GM19351 (cell line): ENCODE measurements at regions not wholly inside any gene's neighbourhood (a gene's known extent, or its start where the extent isn't known, plus 50 kb on each side); places are given as distances from the start of the nearest gene placed in this dataset.

Source experiments
- ATAC-seq: cut with Tn5 transposase; IDR thresholded peaks from one replicate; pipeline ENCODE4 v1.9.1; 2021; ENCODE audit warnings: mild to moderate bottlenecking, moderate library complexity; ENCODE audit not compliant: unreplicated experiment

DNA sequence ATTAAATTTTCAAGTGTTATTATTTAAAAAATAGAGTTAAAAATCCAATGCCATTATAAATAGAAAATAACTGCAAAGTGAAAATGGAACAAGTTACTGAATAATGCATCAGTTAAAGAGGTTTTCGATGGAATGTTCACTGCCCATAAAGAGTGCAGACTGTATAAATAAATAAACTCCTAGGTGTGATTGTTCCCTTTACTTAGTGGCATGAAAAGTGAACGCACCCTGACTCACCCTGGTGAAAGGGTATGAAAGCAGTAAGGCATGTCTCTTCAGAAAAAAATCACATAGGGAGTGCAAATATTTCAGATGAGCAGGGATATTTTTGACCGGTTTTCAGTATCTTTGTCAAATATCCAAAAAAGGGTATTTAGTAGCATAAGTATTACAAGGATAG, 387.8 kb downstream of the DCAF12L2 start:
- ATAC-seq = no peak

DNA sequence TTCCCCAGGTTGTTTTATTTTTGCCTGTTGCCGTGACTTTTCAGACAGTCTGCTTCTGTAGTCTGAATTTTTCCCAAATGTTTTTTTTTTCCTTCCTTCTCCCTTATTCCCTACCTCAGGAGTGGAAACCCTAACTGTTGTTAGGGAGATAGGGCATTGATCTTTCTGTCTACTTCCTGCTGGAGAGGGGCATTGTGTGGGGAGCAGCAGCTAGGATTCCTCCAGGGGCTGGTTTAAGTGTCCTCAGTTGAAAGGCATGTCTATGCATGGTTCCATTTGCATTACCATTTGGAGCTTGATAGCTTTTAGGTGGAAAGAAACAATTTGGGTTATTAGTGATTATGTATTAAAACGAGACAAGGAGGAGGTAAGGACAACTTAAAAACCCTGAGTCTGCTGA, 383.9 kb downstream of the DCAF12L2 start:
- no peak for ATAC-seq

GRCh38 chrX:125786316-125786715, 379.8 kb downstream of the DCAF12L2 start:
- no peak for ATAC-seq

GRCh38 chrX:125791787-125792186, 374.3 kb downstream of the DCAF12L2 start:
- ATAC-seq = no peak

DNA sequence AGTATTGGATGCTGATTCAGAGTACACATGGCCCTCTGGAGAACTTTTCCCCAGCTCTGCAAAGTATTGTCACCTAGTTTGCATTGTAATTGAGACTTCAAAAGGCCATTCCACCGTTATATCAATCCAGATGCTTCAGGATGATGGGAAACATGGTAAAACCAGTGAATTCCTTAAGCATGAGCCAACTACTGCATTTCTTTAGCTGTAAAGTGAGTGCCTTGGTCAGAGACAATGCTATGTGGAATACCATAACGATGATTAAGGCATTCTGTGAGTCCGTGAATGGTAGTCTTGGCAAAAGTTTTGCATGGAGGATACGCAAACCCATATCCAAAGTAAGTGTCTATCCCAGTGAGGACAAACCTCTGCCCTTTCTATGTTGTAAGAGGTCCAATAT, 355.2 kb downstream of the DCAF12L2 start:
- ATAC-seq = no peak

DNA sequence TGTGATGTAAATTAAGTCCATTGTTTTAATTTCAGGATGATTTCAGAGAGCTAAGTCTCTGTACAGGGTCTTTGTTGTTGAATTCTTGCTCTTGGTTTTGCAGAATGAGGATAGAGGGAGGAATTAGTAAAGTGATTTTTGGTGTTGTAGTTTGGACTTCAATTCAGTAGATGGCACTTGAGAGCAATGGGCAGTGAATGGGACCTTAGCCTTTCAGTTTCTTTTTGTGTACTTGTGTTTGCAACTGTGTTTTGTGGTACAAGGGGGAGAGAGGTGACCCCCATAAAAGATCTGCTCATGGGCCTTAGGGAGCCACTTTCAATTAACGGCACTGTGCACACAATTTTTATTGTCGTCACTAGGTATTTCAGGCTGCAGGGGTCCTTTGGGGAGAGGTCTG, 340.0 kb downstream of the DCAF12L2 start:
- ATAC-seq = no peak

DNA sequence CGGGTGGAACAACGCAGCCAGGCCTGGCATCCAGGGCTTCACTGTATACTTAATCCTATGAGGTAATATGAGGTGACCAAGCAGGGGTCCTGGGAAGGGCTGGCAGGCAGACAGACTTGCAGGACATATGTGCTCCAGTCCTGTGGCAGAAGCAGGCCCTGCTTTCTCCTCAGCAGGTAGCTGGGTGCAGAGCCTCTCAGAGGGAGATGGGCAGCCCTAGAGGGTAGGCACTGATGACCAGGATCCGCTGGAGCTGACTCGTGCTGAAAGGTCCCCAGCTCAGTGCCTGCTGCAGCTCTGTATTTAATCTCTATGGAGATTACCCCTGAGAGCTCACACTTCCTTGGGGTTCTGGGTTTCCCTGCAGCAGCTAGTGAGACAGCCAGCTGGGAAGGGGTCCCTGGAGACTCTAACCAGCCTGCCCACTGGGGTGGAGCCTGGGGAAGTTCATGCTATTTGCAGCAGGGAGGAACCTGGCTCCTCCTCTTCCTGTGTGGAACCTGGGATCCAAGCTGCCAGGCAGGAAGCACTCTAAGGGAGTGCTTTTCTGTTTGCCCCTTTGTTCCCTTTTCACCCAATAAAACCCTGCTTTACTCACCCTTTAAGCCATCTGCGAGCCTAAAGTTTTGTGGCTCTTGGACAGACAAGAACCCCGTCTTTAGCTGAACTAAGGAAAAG, 339.2 kb downstream of the DCAF12L2 start:
- ATAC-seq = no peak

GRCh38 chrX:125846271-125846670, 319.8 kb downstream of the DCAF12L2 start:
- no peak for ATAC-seq

- no peak for ATAC-seq
These were observed 315.4 kb downstream of the DCAF12L2 start for GRCh38 chrX:125850693-125851092.

GRCh38 chrX:125883169-125883568, 282.9 kb downstream of the DCAF12L2 start:
- ATAC-seq = no peak

GRCh38 chrX:125894947-125895346, 271.1 kb downstream of the DCAF12L2 start:
- no peak for ATAC-seq

DNA sequence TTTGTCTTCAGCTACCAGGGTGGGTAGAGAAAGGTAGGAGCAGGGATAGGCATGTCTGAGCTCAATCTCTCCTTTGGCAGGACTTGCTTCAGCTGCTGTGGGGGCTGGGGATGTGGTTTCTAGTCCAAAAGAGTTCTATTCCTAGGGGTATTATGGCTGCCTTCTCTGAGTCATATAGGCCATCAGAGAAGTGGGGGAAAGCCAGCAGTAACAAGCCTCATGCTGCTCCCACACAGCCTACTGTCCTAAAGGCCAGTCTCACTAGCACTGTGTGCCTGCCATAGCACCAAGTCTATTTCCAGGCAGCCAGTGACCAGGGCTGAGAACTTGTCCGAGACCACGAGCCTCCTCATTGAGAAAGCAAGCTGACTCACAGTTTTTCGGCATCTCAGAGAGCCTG, 270.6 kb downstream of the DCAF12L2 start:
- no peak for ATAC-seq

DNA sequence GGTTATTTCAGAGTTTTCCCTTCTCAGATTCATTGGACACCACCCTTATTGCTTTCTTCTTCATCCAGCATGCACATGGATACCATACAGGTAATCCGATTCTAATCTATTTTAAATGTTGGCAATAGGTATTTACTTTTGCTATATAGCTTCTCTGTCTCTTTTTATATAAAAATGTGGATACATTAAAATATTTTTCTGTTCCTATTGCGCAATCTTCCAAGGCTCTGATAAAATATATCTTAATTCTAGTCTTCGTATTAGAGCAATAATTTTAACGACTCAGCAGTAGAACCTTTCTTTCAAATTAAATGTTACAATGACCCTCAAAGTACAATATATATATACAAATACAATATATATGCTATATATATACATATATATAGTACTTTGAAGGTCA, 239.8 kb downstream of the DCAF12L2 start:
- no peak for ATAC-seq

DNA sequence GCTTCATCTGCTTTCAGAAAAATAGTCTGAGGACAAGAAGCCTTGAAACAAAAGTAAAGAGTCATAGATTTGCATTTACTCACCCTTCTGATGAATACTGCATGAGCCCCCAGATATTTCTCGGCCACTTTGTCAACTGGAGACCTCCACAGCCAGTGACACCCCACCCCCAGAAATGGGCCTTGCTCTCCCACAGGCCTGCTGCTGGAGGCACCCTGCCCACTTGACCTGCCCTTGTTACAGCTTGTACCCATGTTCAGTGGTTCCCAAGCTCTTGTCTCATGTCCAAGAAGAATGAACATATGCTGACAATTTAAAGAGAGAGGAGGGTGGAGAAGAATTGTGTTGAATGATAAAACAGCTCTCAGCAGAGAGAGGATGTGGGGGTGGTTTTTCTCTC, 225.1 kb downstream of the DCAF12L2 start:
- ATAC-seq = no peak

GRCh38 chrX:125947501-125947900, 218.6 kb downstream of the DCAF12L2 start:
- ATAC-seq = no peak

DNA sequence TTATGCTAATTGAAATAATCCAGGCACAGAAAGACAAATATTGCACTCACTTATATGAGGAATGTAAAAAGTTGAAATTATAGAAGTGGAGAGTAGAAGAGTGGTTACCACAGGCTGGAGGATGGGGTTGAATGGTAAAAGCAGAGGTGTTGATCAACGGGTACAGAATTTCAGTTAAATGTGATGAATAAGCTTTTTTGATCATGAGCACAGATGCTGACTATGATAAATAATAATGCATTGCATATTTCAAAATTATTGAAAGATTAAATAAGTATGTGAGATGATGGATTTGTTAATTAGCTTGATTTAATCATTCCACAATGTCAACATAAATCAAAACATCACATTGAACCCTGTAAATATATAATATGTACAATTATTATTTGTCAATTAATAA, 213.1 kb downstream of the DCAF12L2 start:
- ATAC-seq = no peak

DNA sequence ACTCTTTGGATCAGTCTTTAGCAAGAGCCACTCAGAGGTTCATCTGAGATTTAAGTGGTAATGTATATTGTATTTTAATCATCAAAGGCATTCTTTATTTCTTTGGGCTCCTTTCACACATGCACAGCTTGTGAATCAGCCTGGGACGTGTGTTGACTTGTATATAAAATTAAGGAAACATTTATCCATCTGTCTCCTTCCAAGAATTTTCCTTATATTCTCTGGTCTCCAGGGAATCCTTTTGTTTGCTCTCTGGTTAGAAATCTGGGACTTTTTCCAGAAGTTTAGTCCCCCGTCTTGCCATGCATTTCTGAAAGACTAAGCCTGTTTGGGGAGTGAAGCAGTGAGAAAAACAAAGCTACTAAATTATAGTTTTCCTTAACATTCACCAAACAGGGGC, 212.3 kb downstream of the DCAF12L2 start:
- no peak for ATAC-seq

- no peak for ATAC-seq
These were observed 211.9 kb downstream of the DCAF12L2 start for GRCh38 chrX:125954236-125954635.

- no peak for ATAC-seq
These were observed 188.2 kb downstream of the DCAF12L2 start for GRCh38 chrX:125977851-125978250.

DNA sequence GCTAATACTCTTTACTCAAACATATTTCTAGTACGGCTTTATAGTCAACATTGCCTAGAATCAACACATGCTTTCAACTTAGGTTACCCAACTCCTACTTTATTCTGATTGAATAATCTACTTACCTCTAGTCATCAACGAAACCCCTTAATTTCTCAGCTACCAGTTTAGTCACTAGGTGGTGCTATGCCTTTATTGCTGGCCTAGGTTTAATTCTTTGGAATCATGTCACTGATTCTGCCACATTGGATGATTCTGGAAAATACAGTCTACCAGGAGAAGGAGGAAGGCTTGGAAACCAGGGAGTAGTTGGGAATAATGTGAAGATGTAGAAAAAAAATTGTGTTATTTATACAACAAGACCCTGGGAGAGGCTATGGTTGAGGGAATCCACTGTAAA, 167.7 kb downstream of the DCAF12L2 start:
- peak; percentile 53 for ATAC-seq

- no peak for ATAC-seq
These were observed 138.9 kb downstream of the DCAF12L2 start for GRCh38 chrX:126027229-126027628.

- no peak for ATAC-seq
These were observed 136.1 kb downstream of the DCAF12L2 start for GRCh38 chrX:126030021-126030420.

- ATAC-seq = no peak
These were observed 102.1 kb downstream of the DCAF12L2 start for GRCh38 chrX:126063984-126064383.
